Nephron (organoid): ENCODE measurements at regions not wholly inside any gene's neighbourhood (a gene's known extent, or its start where the extent isn't known, plus 50 kb on each side); places are given as distances from the start of the nearest gene placed in this dataset.

Experiments
- H3K27ac Mint-ChIP-seq, 3 experiments: 2 replicates each; pipeline ENCODE4 v1.8.0; 2020; ENCODE audit warnings: mixed read lengths in 3 of 3, mild to moderate bottlenecking in 2 of 3, moderate library complexity in 1 of 3
- H3K27me3 Mint-ChIP-seq: 2 replicates; pipeline ENCODE4 v1.8.0; 2021; ENCODE audit warnings: low read depth, mild to moderate bottlenecking, moderate library complexity, mixed read lengths
- H3K36me3 Mint-ChIP-seq: 2 replicates; pipeline ENCODE4 v1.8.0; 2020; ENCODE audit warnings: low read depth, mixed read lengths
- H3K4me1 Mint-ChIP-seq: 2 replicates; pipeline ENCODE4 v1.8.0; 2020; ENCODE audit warnings: mixed read lengths
- H3K4me3 Mint-ChIP-seq, 3 experiments: 2 replicates each; pipeline ENCODE4 v1.8.0; 2020; ENCODE audit warnings: mild to moderate bottlenecking in 3 of 3, mixed read lengths in 3 of 3, moderate library complexity in 2 of 3
- H3K9me3 Mint-ChIP-seq: 2 replicates; pipeline ENCODE4 v1.8.0; 2020; ENCODE audit warnings: mixed read lengths
- TF ChIP-seq, protein P1 (sequence below), 3 experiments: fragments of 200-600 bp; sonication (generic); IDR thresholded peaks; one replicate each; pipeline ENCODE4 v1.5.0; 2021; ENCODE audit warnings: antibody characterized with exemption in 3 of 3; ENCODE audit not compliant: unreplicated experiment in 3 of 3

DNA sequence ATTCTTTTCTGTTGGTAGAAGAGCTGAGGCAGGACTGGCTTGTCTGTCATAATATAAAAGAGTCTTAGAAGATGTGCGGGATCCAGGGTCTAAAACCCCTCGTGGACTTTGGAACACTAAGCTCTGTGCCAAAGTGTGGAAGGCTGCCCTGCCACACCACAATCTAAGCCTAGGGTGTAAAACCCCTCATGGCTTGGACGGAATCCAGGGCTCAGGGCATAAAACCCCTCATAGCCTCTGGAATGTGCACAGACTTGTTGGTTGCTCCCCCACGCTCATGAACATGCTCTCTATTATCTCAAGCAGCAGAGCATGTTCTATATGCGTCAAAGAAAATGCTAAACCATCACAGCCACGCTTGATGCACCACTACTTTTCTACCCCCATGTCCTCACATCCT is 483.6 kb downstream of the GABRG1 start:
- Mint-ChIP-seq H3K27ac (no peak overlapping the region), H3K27me3 (peaks cover 3% of the 10 kb centered on the region), H3K4me3 (no peak overlapping the region), H3K4me1 (no peaks in the 10 kb centered on the region), H3K36me3 (no peaks in the 10 kb centered on the region), H3K9me3 (no peaks in the 10 kb centered on the region)
- TF ChIP-seq, protein P1, sequence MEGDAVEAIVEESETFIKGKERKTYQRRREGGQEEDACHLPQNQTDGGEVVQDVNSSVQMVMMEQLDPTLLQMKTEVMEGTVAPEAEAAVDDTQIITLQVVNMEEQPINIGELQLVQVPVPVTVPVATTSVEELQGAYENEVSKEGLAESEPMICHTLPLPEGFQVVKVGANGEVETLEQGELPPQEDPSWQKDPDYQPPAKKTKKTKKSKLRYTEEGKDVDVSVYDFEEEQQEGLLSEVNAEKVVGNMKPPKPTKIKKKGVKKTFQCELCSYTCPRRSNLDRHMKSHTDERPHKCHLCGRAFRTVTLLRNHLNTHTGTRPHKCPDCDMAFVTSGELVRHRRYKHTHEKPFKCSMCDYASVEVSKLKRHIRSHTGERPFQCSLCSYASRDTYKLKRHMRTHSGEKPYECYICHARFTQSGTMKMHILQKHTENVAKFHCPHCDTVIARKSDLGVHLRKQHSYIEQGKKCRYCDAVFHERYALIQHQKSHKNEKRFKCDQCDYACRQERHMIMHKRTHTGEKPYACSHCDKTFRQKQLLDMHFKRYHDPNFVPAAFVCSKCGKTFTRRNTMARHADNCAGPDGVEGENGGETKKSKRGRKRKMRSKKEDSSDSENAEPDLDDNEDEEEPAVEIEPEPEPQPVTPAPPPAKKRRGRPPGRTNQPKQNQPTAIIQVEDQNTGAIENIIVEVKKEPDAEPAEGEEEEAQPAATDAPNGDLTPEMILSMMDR (IDR thresholded peaks at IDR 0.05; ENCODE audit: unreplicated experiment in 3 of 3) = no peak

DNA sequence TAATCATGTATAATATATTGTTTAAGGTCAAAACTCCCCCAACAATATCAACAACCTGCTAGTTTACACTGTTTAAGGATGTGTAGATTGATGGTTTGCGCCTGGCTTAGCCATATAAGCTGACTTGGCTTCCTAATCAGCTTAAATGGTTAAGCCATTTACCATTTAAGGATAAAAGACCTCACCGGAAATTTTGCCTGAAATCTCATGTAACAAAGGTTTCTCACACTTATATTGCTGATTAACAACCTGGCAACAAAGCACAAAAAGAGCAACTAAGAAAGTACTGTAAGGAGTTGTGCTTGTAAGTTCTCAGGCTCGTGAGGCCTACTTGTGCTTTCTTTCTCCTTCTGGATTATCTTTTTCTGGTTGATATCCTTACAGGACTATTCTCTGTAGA is 485.2 kb downstream of the GABRG1 start:
- Mint-ChIP-seq H3K9me3 (no peaks in the 10 kb centered on the region), H3K27ac (no peak overlapping the region), H3K27me3 (peaks cover 3% of the 10 kb centered on the region), H3K4me1 (no peaks in the 10 kb centered on the region), H3K36me3 (no peaks in the 10 kb centered on the region), H3K4me3 (no peak overlapping the region)
- TF ChIP-seq, protein P1 (IDR thresholded peaks at IDR 0.05; ENCODE audit: unreplicated experiment in 3 of 3) = no peak

DNA sequence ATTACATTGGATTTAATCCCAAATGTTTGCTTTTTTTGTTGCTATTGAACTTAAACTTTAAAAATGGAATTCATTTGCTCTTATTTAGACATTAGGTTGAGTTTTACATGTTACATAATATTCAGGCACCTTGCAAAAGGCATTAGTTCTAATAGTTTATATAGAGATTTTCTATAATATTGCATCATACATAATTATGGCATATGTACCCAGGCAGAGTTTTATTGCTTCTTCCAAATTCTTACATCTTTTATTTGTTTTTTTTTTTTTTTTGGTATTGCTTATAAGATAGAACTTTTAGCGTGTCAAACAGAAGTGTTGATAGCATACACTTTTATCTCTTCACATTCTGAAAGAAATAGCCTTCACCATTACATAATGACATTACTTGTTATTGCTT is 487.7 kb downstream of the GABRG1 start:
- Mint-ChIP-seq H3K27me3 (peaks cover 3% of the 10 kb centered on the region), H3K27ac (no peak overlapping the region), H3K4me1 (no peaks in the 10 kb centered on the region), H3K9me3 (no peaks in the 10 kb centered on the region), H3K36me3 (no peaks in the 10 kb centered on the region), H3K4me3 (no peak overlapping the region)
- TF ChIP-seq, protein P1 (IDR thresholded peaks at IDR 0.05; ENCODE audit: unreplicated experiment in 3 of 3) = no peak

DNA sequence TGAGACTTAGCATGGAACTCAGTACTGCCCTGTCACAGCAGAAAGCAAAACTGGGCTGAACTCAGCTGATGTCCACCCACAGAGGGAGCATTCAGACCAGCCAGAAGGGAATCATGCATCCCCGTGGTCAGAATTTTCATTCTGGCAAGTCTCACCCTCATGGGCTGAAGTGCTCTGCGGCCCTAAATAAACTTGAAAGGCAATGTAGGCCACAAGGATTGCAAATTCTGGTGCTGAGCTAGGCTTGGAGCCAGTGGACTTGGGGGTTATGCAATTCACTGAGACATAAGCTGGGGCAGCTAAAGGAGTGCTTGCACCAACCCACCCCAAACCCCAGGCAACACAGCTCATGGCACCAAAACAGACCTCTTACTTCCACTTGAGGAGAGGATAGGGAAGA is 494.1 kb downstream of the GABRG1 start:
- H3K36me3 Mint-ChIP-seq = no peaks in the 10 kb centered on the region
- H3K9me3 Mint-ChIP-seq = peaks cover 4% of the 10 kb centered on the region
- H3K27me3 Mint-ChIP-seq = no peaks in the 10 kb centered on the region
- TF ChIP-seq, protein P1 (IDR thresholded peaks at IDR 0.05; ENCODE audit: unreplicated experiment in 3 of 3) = no peak
- no peaks in the 10 kb centered on the region for H3K4me1 Mint-ChIP-seq
- H3K4me3 Mint-ChIP-seq = no peak overlapping the region
- no peak overlapping the region for H3K27ac Mint-ChIP-seq

DNA sequence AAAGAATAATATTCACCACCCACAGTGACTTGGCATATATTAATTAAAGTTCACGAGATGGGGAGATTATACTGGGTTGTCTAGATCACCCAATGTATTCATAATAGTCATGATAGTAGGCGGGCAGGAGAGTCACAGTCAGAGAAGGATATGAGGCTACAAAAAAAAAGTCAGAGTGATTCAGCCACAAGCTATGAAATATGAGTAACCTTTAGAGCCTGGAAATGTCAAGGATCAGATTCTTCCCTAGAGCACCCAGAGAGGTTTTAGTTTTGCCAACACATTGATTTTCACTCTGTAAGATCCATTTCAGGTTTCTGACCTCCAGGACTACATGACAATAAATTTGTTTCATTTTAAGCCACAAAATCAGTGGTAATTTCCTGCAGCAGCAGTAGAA is 501.9 kb downstream of the GABRG1 start:
- Mint-ChIP-seq H3K4me3 (no peak overlapping the region), H3K9me3 (no peaks in the 10 kb centered on the region)
- TF ChIP-seq, protein P1 (IDR thresholded peaks at IDR 0.05; ENCODE audit: unreplicated experiment in 3 of 3) = no peak

DNA sequence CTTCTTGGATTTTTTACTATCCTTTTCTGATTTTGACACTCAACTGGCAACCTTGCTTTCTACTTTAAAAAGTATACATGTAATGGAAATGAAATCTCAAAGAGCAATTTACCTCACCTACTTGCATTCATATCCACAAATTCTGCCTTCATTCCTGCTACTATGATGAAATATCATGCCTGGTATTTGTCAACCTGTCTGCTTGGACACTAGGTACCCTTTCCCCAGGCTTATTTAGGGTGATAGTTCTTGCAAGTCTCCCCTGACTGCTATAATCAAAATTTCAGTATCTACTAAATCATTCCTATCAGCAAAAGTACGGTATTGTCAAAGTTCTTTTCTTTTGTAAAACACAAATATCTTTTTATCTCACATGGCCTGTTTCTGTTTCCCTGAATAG is 503.0 kb downstream of the GABRG1 start:
- TF ChIP-seq, protein P1 (IDR thresholded peaks at IDR 0.05; ENCODE audit: unreplicated experiment in 3 of 3) = no peak
- Mint-ChIP-seq H3K36me3 (no peaks in the 10 kb centered on the region), H3K27ac (no peak overlapping the region), H3K9me3 (no peaks in the 10 kb centered on the region), H3K27me3 (no peaks in the 10 kb centered on the region), H3K4me3 (no peak overlapping the region), H3K4me1 (peaks cover 5% of the 10 kb centered on the region)

More for the DNA sequence above, 501.9 kb downstream of the GABRG1 start:
- H3K27ac Mint-ChIP-seq = no peak overlapping the region
- no peaks in the 10 kb centered on the region for H3K36me3 Mint-ChIP-seq
- H3K4me1 Mint-ChIP-seq = peaks cover 5% of the 10 kb centered on the region
- no peaks in the 10 kb centered on the region for H3K27me3 Mint-ChIP-seq
